Central memory CD4-positive, alpha-beta T cell (primary cell): ENCODE measurements at regions not wholly inside any gene's neighbourhood (a gene's known extent, or its start where the extent isn't known, plus 50 kb on each side); places are given as distances from the start of the nearest gene placed in this dataset.

Experiments
- DNase-seq: peaks from one replicate; pipeline ENCODE4 v3.0.0; 2022

- no peak for DNase-seq
Observed at GRCh38 chr21:26784974-26785373, 60.2 kb downstream of the ADAMTS1 start.

- DNase-seq = no peak
Observed at GRCh38 chr21:26783466-26784195, 61.6 kb downstream of the ADAMTS1 start.

- DNase-seq = no peak
Observed at GRCh38 chr21:26782747-26783146, 62.5 kb downstream of the ADAMTS1 start.

GRCh38 chr21:26782331-26782730 is 62.9 kb downstream of the ADAMTS1 start:
- DNase-seq = no peak

GRCh38 chr21:26781331-26781730 is 63.9 kb downstream of the ADAMTS1 start:
- DNase-seq = no peak

- no peak for DNase-seq
Observed at GRCh38 chr21:26777166-26777565, 68.0 kb downstream of the ADAMTS1 start.

GRCh38 chr21:26776310-26777021 is 68.7 kb downstream of the ADAMTS1 start:
- no peak for DNase-seq

GRCh38 chr21:26773058-26773457 is 72.2 kb downstream of the ADAMTS1 start:
- DNase-seq = no peak

- DNase-seq = no peak
Observed at GRCh38 chr21:26769613-26770188, 75.5 kb downstream of the ADAMTS1 start.

GRCh38 chr21:26766826-26767325 is 78.3 kb downstream of the ADAMTS1 start:
- no peak for DNase-seq

GRCh38 chr21:26761174-26761915 is 83.9 kb downstream of the ADAMTS1 start:
- no peak for DNase-seq

GRCh38 chr21:26759731-26760130 is 85.5 kb downstream of the ADAMTS1 start:
- DNase-seq = no peak

GRCh38 chr21:26758083-26758880 is 86.9 kb downstream of the ADAMTS1 start:
- DNase-seq = no peak

GRCh38 chr21:26756491-26757159 is 88.6 kb downstream of the ADAMTS1 start:
- DNase-seq = no peak

- no peak for DNase-seq
Observed at GRCh38 chr21:26754853-26755252, 90.4 kb downstream of the ADAMTS1 start.

- DNase-seq = no peak
Observed at GRCh38 chr21:26753822-26754221, 91.4 kb downstream of the ADAMTS1 start.

GRCh38 chr21:26752849-26753248 is 92.4 kb downstream of the ADAMTS1 start:
- no peak for DNase-seq

- no peak for DNase-seq
Observed at GRCh38 chr21:26751305-26751704, 93.9 kb downstream of the ADAMTS1 start.

GRCh38 chr21:26748066-26748465 is 97.1 kb downstream of the ADAMTS1 start:
- no peak for DNase-seq

GRCh38 chr21:26747216-26747615 is 98.0 kb downstream of the ADAMTS1 start:
- DNase-seq = no peak

GRCh38 chr21:26743524-26743923 is 101.7 kb downstream of the ADAMTS1 start:
- no peak for DNase-seq

GRCh38 chr21:26739189-26739588 is 106.0 kb downstream of the ADAMTS1 start:
- DNase-seq = no peak
